HG02981 (cell line): ENCODE measurements at regions not wholly inside any gene's neighbourhood (a gene's known extent, or its start where the extent isn't known, plus 50 kb on each side); places are given as distances from the start of the nearest gene placed in this dataset.

Experiments used
- ATAC-seq: cut with Tn5 transposase; IDR thresholded peaks from one replicate; pipeline ENCODE4 v1.9.1; 2021; ENCODE audit warnings: mild to moderate bottlenecking, moderate library complexity; ENCODE audit not compliant: unreplicated experiment

- no peak for ATAC-seq
These were observed 348.6 kb downstream of the CXXC4 start for GRCh38 chr4:104146048-104146447.

- no peak for ATAC-seq
These were observed 356.6 kb downstream of the CXXC4 start for GRCh38 chr4:104138116-104138515.

DNA sequence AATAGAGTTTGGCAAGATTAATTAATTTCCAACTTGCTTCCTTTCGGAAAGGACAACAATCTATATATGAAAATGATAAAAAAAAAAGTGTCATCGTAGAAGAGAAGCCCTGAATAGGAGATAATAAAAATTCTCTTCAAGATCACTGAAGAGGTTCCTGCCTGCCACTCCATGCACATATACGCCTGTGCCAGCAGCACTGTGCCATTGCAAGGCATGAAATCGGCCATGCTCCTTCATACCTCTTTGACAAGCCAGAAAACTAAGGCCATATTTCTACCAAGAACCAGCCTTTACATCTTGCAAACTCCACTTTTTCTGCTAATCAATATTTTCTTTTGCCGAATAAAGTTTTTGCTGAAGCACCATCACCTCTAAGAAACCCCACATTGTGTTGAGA lies 365.5 kb downstream of the CXXC4 start:
- no peak for ATAC-seq

DNA sequence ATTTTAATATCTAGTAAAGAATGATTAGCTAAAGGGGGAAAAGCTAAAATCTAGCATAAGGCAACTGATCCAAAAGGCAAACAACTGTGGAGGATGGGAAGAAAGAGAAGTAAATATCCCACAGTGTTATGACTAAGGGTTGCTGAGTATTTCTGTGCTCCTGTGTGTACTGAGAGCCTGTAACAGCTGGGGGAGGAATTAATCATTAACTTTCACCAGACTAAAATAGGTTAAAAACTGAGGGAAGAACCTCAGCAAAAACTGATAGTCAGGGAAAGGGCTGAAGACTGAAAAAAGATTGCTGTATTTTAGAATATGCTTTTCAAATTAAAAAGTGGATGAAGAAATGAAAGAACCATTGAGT lies 365.9 kb downstream of the CXXC4 start:
- peak; percentile 48 for ATAC-seq

DNA sequence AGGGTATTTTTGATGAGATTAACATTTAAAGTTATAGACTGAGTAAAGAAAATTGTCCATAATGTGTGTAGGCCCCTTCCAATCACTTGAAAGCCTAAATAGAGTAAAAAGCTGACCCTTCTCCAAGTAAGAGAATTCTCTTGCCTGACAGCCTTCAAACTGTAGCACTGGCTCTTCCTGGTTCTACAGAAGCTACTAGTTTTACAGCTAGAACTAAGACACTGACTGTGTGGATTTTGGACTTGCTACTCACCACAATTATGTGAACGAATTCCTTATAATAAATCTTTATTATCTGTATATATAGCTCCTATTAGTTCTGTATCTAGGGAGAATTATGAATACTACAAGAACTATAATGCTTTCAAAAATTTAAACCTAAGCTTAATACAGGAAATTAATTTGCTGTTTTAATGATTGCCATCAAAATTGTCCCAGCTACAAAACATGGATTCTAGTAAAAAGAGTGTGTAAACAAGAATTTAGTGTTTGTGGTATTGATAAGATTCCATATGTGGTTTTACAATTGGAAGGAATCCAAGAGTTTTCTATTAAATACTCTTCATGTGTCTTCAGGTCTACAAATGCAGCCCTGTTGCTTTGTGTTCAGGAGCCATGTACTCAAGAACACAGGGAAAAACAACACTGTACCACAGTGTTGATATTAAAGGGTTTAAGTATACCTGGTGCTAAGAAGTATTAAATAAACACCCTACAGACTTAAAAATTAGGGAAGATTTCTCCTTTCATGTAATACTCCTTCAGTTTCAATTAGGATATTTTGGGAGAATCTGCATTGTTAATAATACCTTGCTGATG lies 366.5 kb downstream of the CXXC4 start:
- no peak for ATAC-seq

DNA sequence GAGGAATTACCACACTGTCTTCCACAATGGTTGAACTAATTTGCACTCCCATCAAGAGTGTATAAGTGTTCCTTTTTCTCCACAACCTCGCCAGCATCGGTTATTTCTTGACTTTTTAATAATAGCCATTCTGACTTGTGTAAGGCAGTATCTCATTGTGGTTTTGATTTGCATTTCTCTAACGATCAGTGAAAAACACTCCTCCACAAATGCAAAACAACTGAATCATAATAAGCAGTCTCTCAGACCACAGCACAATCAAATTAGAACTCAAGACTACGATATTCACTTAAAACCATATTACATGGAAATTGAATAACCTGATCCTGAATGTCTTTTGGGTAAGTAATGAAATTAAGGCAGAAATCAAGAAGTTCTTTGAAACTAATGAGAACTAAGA lies 371.7 kb downstream of the CXXC4 start:
- no peak for ATAC-seq

GRCh38 chr4:104117776-104118175 lies 376.9 kb downstream of the CXXC4 start:
- no peak for ATAC-seq

GRCh38 chr4:104113850-104114249 lies 380.8 kb downstream of the CXXC4 start:
- ATAC-seq: no peak

- no peak for ATAC-seq
These were observed 379.4 kb upstream of the TACR3 start for GRCh38 chr4:104099141-104099540.

DNA sequence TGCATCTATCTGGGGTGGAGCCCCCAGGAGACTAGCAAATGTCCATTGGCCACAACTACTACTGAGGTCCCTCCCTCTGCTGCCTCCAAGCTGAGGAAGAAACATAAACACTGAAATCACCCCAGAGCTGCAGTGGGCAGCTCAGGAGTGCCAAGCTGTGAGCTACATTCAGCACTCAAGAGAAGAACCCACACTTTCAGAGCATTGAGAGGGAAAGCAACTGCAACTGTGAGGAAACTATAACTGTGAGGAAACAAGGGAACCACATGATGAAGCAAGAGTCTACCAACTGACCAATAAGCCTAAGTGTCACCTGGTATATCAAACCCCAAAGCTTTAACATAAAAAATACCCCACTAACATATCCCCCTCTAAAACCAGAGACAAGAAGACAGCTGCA lies 373.5 kb upstream of the TACR3 start:
- no peak for ATAC-seq

- ATAC-seq: no peak
These were observed 353.4 kb upstream of the TACR3 start for GRCh38 chr4:104073229-104073628.

- ATAC-seq: no peak
These were observed 346.7 kb upstream of the TACR3 start for GRCh38 chr4:104066533-104066932.

- ATAC-seq: peak; percentile 77
These were observed 345.1 kb upstream of the TACR3 start for GRCh38 chr4:104064646-104065577.

DNA sequence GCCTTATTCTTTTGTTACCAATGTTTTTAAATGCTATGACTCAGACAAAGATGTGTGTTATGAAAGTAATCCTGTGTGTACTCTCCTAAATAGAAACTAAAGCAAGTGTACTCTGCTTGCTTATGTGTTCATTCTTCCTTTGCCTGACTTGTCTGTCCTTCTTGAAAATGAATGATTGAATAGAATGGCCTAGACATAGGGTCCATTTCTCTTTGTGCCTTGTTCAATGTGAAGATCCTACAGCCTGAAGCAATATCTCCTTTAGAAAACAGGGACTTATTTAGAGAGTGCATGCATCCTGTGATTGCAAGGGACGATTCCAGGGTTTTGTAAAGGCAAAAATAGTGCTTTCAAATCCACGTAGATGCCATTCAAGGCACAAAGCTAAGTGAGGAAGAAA lies 343.6 kb upstream of the TACR3 start:
- no peak for ATAC-seq

DNA sequence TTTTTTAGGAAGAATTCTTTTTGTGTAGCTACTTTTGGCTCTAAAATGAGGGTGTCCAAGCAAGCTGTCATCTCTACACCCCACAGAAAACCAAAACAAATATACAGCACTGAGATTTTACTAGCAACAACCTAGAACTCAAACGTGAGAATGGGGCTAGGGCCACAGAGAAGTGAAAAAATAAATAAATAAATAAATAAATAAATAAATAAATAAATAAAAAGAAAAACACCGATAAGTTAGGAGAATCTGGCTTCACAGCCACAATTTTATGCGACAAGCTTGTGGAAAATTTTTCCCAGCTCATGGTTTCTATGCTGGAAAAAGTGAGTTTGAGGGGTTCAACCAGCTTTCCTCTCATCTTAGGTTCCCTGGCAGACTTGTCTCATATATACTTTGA lies 324.6 kb upstream of the TACR3 start:
- ATAC-seq: no peak

- ATAC-seq: no peak
These were observed 313.1 kb upstream of the TACR3 start for GRCh38 chr4:104032896-104033295.

DNA sequence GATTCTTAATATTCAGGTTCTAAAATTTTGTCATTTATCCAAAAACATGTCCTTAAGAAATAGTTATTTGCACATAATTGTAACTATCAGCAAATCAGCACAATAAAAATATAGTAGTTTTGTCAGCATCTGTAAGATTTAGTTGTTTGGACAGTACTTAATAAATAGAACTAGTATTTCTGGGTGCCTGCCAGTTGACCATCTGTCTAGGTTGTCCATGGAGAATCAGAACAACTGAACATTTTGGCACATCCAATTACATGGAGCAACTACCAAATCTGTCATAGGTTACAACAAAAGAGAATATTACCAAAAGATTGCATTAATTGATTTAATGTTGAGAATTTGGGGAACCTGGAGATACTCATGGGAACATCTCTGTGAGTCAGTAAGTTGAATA lies 305.5 kb upstream of the TACR3 start:
- ATAC-seq: no peak

- ATAC-seq: no peak
These were observed 303.0 kb upstream of the TACR3 start for GRCh38 chr4:104022831-104023230.

DNA sequence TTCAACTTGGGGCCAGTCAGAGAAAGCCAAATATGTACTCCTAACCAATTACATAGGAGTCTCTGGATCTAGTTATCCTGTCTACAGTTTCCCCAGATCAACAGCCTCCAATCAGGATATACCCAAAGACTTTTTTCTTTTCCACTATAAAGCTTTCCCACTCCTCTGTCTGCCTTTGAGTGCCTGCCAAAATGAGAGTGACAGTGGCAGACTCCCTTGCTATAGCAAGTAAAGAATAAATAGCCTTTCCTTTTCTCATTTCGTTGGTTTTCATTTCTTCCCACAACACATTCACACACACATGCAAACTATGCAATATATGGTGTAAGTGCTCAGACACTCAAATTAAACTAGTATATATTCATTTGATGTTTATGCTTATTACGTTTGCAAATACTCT lies 302.4 kb upstream of the TACR3 start:
- ATAC-seq: no peak

- no peak for ATAC-seq
These were observed 300.9 kb upstream of the TACR3 start for GRCh38 chr4:104020641-104021040.

DNA sequence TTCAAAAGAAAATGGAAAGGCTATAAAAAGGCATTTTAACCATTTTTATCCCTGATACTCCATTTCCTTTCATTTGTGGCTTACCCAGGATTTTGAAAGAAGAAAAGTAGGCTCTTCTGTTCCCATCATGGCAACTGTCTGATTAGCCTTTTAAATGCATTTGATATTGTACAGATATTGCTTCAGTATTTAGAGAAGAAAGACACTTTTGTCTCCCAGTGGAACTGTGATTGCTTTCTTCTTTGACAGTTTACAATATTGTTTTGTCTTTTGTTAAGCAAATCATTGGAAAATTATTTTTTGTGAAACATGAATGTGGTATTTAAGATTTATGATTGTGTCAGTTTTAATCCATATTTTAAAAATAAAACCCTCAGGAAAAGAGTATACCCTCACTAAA lies 297.4 kb upstream of the TACR3 start:
- no peak for ATAC-seq

- no peak for ATAC-seq
These were observed 295.9 kb upstream of the TACR3 start for GRCh38 chr4:104015680-104016079.
